PC-3 (cell line): ENCODE measurements at regions not wholly inside any gene's neighbourhood (a gene's known extent, or its start where the extent isn't known, plus 50 kb on each side); places are given as distances from the start of the nearest gene placed in this dataset.

Experiments used
- ATAC-seq: fragments of 200-7000 bp; cut with Tn5 transposase; 2 replicates; pipeline ENCODE4 v1.9.1; 2020; ENCODE audit warnings: mild to moderate bottlenecking, moderate library complexity
- BruUV-seq: library from RNA; stranded (reverse); fragments of 400-500 nt; replicated peaks from 2 replicates; lab custom pipeline; 2021; lab: Mats Ljungman, UMichigan
- CTCF ChIA-PET: fragments of 300-600 bp; sonication (Branson Sonifier 250); formaldehyde crosslinking; loops from one replicate; lab custom pipeline; 2022; ENCODE audit warnings: antibody characterized with exemption; lab: Charles Lee
- POLR2A ChIA-PET: fragments of 300-600 bp; sonication (Branson Sonifier 250); formaldehyde crosslinking; loops from one replicate; lab custom pipeline; 2022; ENCODE audit warnings: antibody characterized with exemption; ENCODE audit not compliant: unreplicated experiment; lab: Charles Lee
- DNase-seq: peaks from one replicate; pipeline ENCODE4 v3.0.0-alpha.2; 2015
- H2AFZ ChIP-seq: fragments of 300-600 bp; sonication (generic); 2 replicates; pipeline ENCODE4 v1.6.0; 2016; ENCODE audit warnings: antibody characterized with exemption, low read length
- H3F3A ChIP-seq: fragments of 300-600 bp; sonication (generic); one replicate; pipeline ENCODE4 v1.6.0; 2017; ENCODE audit warnings: antibody characterized with exemption, low read length, control low read depth, mild to moderate bottlenecking; ENCODE audit not compliant: unreplicated experiment
- H3K27ac ChIP-seq: fragments of 300-600 bp; sonication (generic); 2 replicates; pipeline ENCODE4 v1.5.1; 2016; ENCODE audit warnings: mild to moderate bottlenecking, low read length
- H3K27me3 ChIP-seq: fragments of 300-600 bp; sonication (generic); 2 replicates; pipeline ENCODE4 v1.6.1; 2016; ENCODE audit warnings: low read length, mixed read lengths
- H3K36me3 ChIP-seq: fragments of 300-600 bp; sonication (generic); 2 replicates; pipeline ENCODE4 v1.6.1; 2016; ENCODE audit warnings: low read depth, mixed run types, low read length, mixed read lengths
- H3K4me1 ChIP-seq: fragments of 300-600 bp; sonication (generic); 2 replicates; pipeline ENCODE4 v1.5.1; 2016; ENCODE audit warnings: low read length; ENCODE audit not compliant: insufficient read depth
- H3K4me2 ChIP-seq: fragments of 300-600 bp; sonication (generic); 2 replicates; pipeline ENCODE4 v1.6.0; 2016; ENCODE audit warnings: low read length
- H3K4me3 ChIP-seq: fragments of 300-600 bp; sonication (generic); 2 replicates; pipeline ENCODE4 v1.5.1; 2016; ENCODE audit warnings: mild to moderate bottlenecking, low read length, mixed read lengths
- H3K79me2 ChIP-seq: fragments of 300-600 bp; sonication (generic); 2 replicates; pipeline ENCODE4 v1.6.1; 2017; ENCODE audit warnings: low read length, mixed read lengths
- H3K9ac ChIP-seq: fragments of 300-600 bp; sonication (generic); 2 replicates; pipeline ENCODE4 v1.6.0; 2016; ENCODE audit warnings: mild to moderate bottlenecking, low read length
- H3K9me2 ChIP-seq: fragments of 300-600 bp; sonication (generic); replicated peaks from 2 replicates; pipeline ENCODE4 v1.6.1; 2016; ENCODE audit warnings: mixed run types, low read length, mixed read lengths
- H3K9me3 ChIP-seq: fragments of 300-600 bp; sonication (generic); 2 replicates; pipeline ENCODE4 v1.6.1; 2016; ENCODE audit warnings: low read length, mixed read lengths
- H4K20me1 ChIP-seq: fragments of 300-600 bp; sonication (generic); 2 replicates; pipeline ENCODE4 v1.6.1; 2016; ENCODE audit warnings: low read length, mixed read lengths
- CTCF ChIP-seq: fragments of 300-600 bp; sonication (generic); conservative IDR thresholded peaks from 2 replicates; pipeline ENCODE4 v1.5.1; 2017; ENCODE audit warnings: antibody characterized with exemption, low read depth, mild to moderate bottlenecking, low read length
- EZH2 ChIP-seq: fragments of 300-600 bp; sonication (generic); IDR thresholded peaks from one replicate; pipeline ENCODE4 v1.6.1; 2017; ENCODE audit warnings: antibody characterized with exemption, mild to moderate bottlenecking, low read length; ENCODE audit not compliant: unreplicated experiment
- EZH2phosphoT487 ChIP-seq: fragments of 300-600 bp; sonication (generic); IDR thresholded peaks from 2 replicates; pipeline ENCODE4 v1.6.1; 2018; ENCODE audit warnings: mild to moderate bottlenecking, antibody characterized with exemption, low read length, borderline replicate concordance
- intact Hi-C: fragments of 100-400 bp; cut with micrococcal nuclease; formaldehyde crosslinking; loops from 2 replicates; pipeline ENCODE4 v1.9.0; 2023

GRCh38 chrX:138294951-138295350 is 416.6 kb downstream of the FGF13 start:
- Histone ChIP-seq H3K4me2 (no peak overlapping the region), H3K4me1 (no peaks in the 10 kb centered on the region), H3K27me3 (no peaks in the 10 kb centered on the region), H3K36me3 (no peaks in the 10 kb centered on the region), H4K20me1 (no peaks in the 10 kb centered on the region), H3K9ac (no peak overlapping the region), H3K79me2 (no peaks in the 10 kb centered on the region), H3K9me2 (no peaks in the 10 kb centered on the region), H3K9me3 (no peaks in the 10 kb centered on the region), H3K27ac (no peak overlapping the region), H2AFZ (no peak overlapping the region), H3K4me3 (no peak overlapping the region), H3F3A (no peaks in the 10 kb centered on the region)
- ATAC-seq (no peak), DNase-seq (no peak)
- intact Hi-C loops, result loop anchor here (5.0 kb wide), 1 partner anchor 452 kb away; no protein-coding TSS in a partner anchor
- POLR2A ChIA-PET, result no interaction called here
- CTCF ChIA-PET, result no interaction called here
- TF ChIP-seq EZH2phosphoT487, result no peak
- TF ChIP-seq CTCF, result no peak
- no peak for TF ChIP-seq EZH2
- BruUV-seq, result no TSS peak

- no peak for TF ChIP-seq EZH2phosphoT487
- no peak for TF ChIP-seq EZH2
- TF ChIP-seq CTCF, result no peak; the same call in 1 of the 2 replicates
Observed at GRCh38 chrX:138298268-138298667, 413.2 kb downstream of the FGF13 start.

GRCh38 chrX:138345801-138346200 is 365.7 kb downstream of the FGF13 start:
- Histone ChIP-seq H3K4me3 (no peak overlapping the region), H3K9me3 (no peaks in the 10 kb centered on the region), H3K4me1 (no peaks in the 10 kb centered on the region), H3K27ac (no peak overlapping the region), H3K27me3 (no peaks in the 10 kb centered on the region), H3K79me2 (no peaks in the 10 kb centered on the region), H2AFZ (no peak overlapping the region), H3K9me2 (no peaks in the 10 kb centered on the region), H3F3A (no peaks in the 10 kb centered on the region), H4K20me1 (no peaks in the 10 kb centered on the region), H3K9ac (no peak overlapping the region), H3K36me3 (no peaks in the 10 kb centered on the region), H3K4me2 (no peak overlapping the region)
- intact Hi-C loops, result no loop called here
- ChIA-PET CTCF (no interaction called here), POLR2A (no interaction called here)
- TF ChIP-seq CTCF, result no peak
- TF ChIP-seq EZH2, result no peak
- no peak for TF ChIP-seq EZH2phosphoT487
- no peak for ATAC-seq
- DNase-seq, result peak; percentile 9
- no TSS peak for BruUV-seq

More at GRCh38 chrX:138298268-138298667, 413.2 kb downstream of the FGF13 start:
- POLR2A ChIA-PET, result no interaction called here
- Histone ChIP-seq H3F3A (no peaks in the 10 kb centered on the region), H3K27me3 (no peaks in the 10 kb centered on the region), H3K27ac (no peak overlapping the region), H4K20me1 (no peaks in the 10 kb centered on the region), H3K9ac (no peak overlapping the region), H3K36me3 (no peaks in the 10 kb centered on the region), H3K9me3 (no peaks in the 10 kb centered on the region), H3K4me1 (no peaks in the 10 kb centered on the region), H3K79me2 (no peaks in the 10 kb centered on the region), H2AFZ (no peak overlapping the region), H3K4me2 (no peak overlapping the region), H3K9me2 (no peaks in the 10 kb centered on the region), H3K4me3 (no peak overlapping the region)
- BruUV-seq, result no TSS peak
- ATAC-seq (no peak), DNase-seq (no peak)
- intact Hi-C loops, result loop anchor here (5.0 kb wide), 1 partner anchor 449 kb away; no protein-coding TSS in a partner anchor
- CTCF ChIA-PET, result no interaction called here
